ENCODE measurements at regions not wholly inside any gene's neighbourhood (a gene's known extent, or its start where the extent isn't known, plus 50 kb on each side); places are given as distances from the start of the nearest gene placed in this dataset.

- DNase-seq: no peak
These were observed 71.1 kb downstream of the TMEM114 start for GRCh38 chr16:8519179-8519578.

GRCh38 chr16:8517280-8517679, 73.0 kb downstream of the TMEM114 start:
- DNase-seq: no peak

GRCh38 chr16:8516471-8516870, 73.8 kb downstream of the TMEM114 start:
- no peak for DNase-seq

GRCh38 chr16:8512941-8513624, 77.2 kb downstream of the TMEM114 start:
- DNase-seq: no peak

GRCh38 chr16:8511464-8511863, 78.8 kb downstream of the TMEM114 start:
- DNase-seq: no peak

GRCh38 chr16:8510160-8510559, 80.2 kb downstream of the TMEM114 start:
- no peak for DNase-seq

GRCh38 chr16:8505327-8505991, 84.9 kb downstream of the TMEM114 start:
- DNase-seq: no peak

GRCh38 chr16:8502446-8502845, 87.9 kb downstream of the TMEM114 start:
- DNase-seq: no peak

GRCh38 chr16:8500351-8500750, 90.0 kb downstream of the TMEM114 start:
- DNase-seq: no peak

GRCh38 chr16:8496364-8496763, 93.9 kb downstream of the TMEM114 start:
- DNase-seq: no peak

- no peak for DNase-seq
These were observed 96.3 kb downstream of the TMEM114 start for GRCh38 chr16:8493972-8494371.

GRCh38 chr16:8492690-8493089, 97.6 kb downstream of the TMEM114 start:
- DNase-seq: no peak

- no peak for DNase-seq
These were observed 100.7 kb downstream of the TMEM114 start for GRCh38 chr16:8489580-8489979.

GRCh38 chr16:8486985-8487384, 103.3 kb downstream of the TMEM114 start:
- DNase-seq: no peak

- no peak for DNase-seq
These were observed 106.9 kb downstream of the TMEM114 start for GRCh38 chr16:8483396-8483795.

- no peak for DNase-seq
These were observed 108.5 kb downstream of the TMEM114 start for GRCh38 chr16:8481810-8482209.

GRCh38 chr16:8476824-8477223, 113.5 kb downstream of the TMEM114 start:
- DNase-seq: no peak

GRCh38 chr16:8474587-8474986, 115.7 kb downstream of the TMEM114 start:
- DNase-seq: no peak

GRCh38 chr16:8469102-8469778, 121.1 kb downstream of the TMEM114 start:
- no peak for DNase-seq

- no peak for DNase-seq
These were observed 125.3 kb downstream of the TMEM114 start for GRCh38 chr16:8464979-8465378.

GRCh38 chr16:8459085-8459733, 131.1 kb downstream of the TMEM114 start:
- DNase-seq: no peak

- no peak for DNase-seq
These were observed 131.7 kb downstream of the TMEM114 start for GRCh38 chr16:8458481-8459046.

- no peak for DNase-seq
These were observed 137.0 kb downstream of the TMEM114 start for GRCh38 chr16:8453359-8453758.
